Neutrophil (primary cell): ENCODE measurements at regions not wholly inside any gene's neighbourhood (a gene's known extent, or its start where the extent isn't known, plus 50 kb on each side); places are given as distances from the start of the nearest gene placed in this dataset.

Experiments used
- H3K27ac ChIP-seq: fragments of 200-600 bp; sonication (generic); 2 replicates; pipeline ENCODE4 v1.5.1; 2016; ENCODE audit warnings: mild to moderate bottlenecking, moderate library complexity
- H3K27me3 ChIP-seq: fragments of 200-600 bp; sonication (generic); 2 replicates; pipeline ENCODE4 v1.6.0; 2016; ENCODE audit warnings: mild to moderate bottlenecking
- H3K36me3 ChIP-seq: fragments of 200-600 bp; sonication (generic); 2 replicates; pipeline ENCODE4 v1.5.1; 2017
- H3K4me1 ChIP-seq, 2 experiments: fragments of 200-600 bp in 1 of 2; sonication (generic) in 1 of 2; 1 replicate in 1 of 2; 2 replicates in 1 of 2; pipeline versions ENCODE4 v1.5.1 to v1.6.1; 2013 to 2016; ENCODE audit warnings: low read depth in 1 of 2, low read length in 1 of 2, mild to moderate bottlenecking in 1 of 2, moderate library complexity in 1 of 2; ENCODE audit not compliant: control insufficient read depth in 1 of 2, insufficient read depth in 1 of 2
- H3K4me3 ChIP-seq, 2 experiments: fragments of 200-600 bp in 1 of 2; sonication (generic) in 1 of 2; 1 replicate in 1 of 2; 2 replicates in 1 of 2; pipeline ENCODE4 v1.5.1; 2013 to 2016; ENCODE audit warnings: low read depth in 1 of 2, low read length in 1 of 2, mild to moderate bottlenecking in 1 of 2, moderate library complexity in 1 of 2
- H3K9me3 ChIP-seq: fragments of 200-600 bp; sonication (generic); 2 replicates; pipeline ENCODE4 v1.5.1; 2016
- CTCF ChIP-seq: fragments of 200-600 bp; sonication (generic); IDR thresholded peaks from 2 replicates; pipeline ENCODE4 v1.5.1; 2016; ENCODE audit warnings: antibody characterized with exemption

GRCh38 chr18:39225373-39225772 lies 1659.8 kb upstream of the CELF4 start:
- Histone ChIP-seq H3K4me1 (no peaks in the 10 kb centered on the region), H3K4me3 (no peak overlapping the region), H3K27me3 (no peaks in the 10 kb centered on the region), H3K36me3 (no peaks in the 10 kb centered on the region), H3K27ac (no peak overlapping the region), H3K9me3 (no peaks in the 10 kb centered on the region)
- no peak for TF ChIP-seq CTCF

GRCh38 chr18:39223283-39223682 lies 1657.7 kb upstream of the CELF4 start:
- Histone ChIP-seq H3K27ac (no peak overlapping the region), H3K4me1 (no peaks in the 10 kb centered on the region), H3K36me3 (no peaks in the 10 kb centered on the region), H3K9me3 (no peaks in the 10 kb centered on the region), H3K4me3 (no peak overlapping the region), H3K27me3 (no peaks in the 10 kb centered on the region)
- TF ChIP-seq CTCF, result no peak

- Histone ChIP-seq H3K9me3 (no peaks in the 10 kb centered on the region), H3K27ac (no peak overlapping the region), H3K4me3 (no peak overlapping the region), H3K4me1 (no peaks in the 10 kb centered on the region), H3K27me3 (no peaks in the 10 kb centered on the region), H3K36me3 (no peaks in the 10 kb centered on the region)
- no peak for TF ChIP-seq CTCF
These were observed 1650.3 kb upstream of the CELF4 start for GRCh38 chr18:39215920-39216319.

- no peak for TF ChIP-seq CTCF
- H3K27me3 ChIP-seq, result no peaks in the 10 kb centered on the region
These were observed 1645.9 kb upstream of the CELF4 start for GRCh38 chr18:39211461-39211860.

GRCh38 chr18:39209173-39209572 lies 1643.6 kb upstream of the CELF4 start:
- no peaks in the 10 kb centered on the region for H3K9me3 ChIP-seq
- H3K27me3 ChIP-seq, result no peaks in the 10 kb centered on the region
- TF ChIP-seq CTCF, result no peak
- no peaks in the 10 kb centered on the region for H3K4me1 ChIP-seq
- H3K36me3 ChIP-seq, result no peaks in the 10 kb centered on the region
- H3K27ac ChIP-seq, result no peak overlapping the region
- no peak overlapping the region for H3K4me3 ChIP-seq

More at GRCh38 chr18:39211461-39211860, 1645.9 kb upstream of the CELF4 start:
- Histone ChIP-seq H3K27ac (no peak overlapping the region), H3K9me3 (no peaks in the 10 kb centered on the region), H3K36me3 (no peaks in the 10 kb centered on the region), H3K4me1 (no peaks in the 10 kb centered on the region), H3K4me3 (no peak overlapping the region)

GRCh38 chr18:39208729-39209128 lies 1643.1 kb upstream of the CELF4 start:
- H3K4me3 ChIP-seq, result no peak overlapping the region
- H3K4me1 ChIP-seq, result no peaks in the 10 kb centered on the region
- H3K9me3 ChIP-seq, result no peaks in the 10 kb centered on the region
- no peaks in the 10 kb centered on the region for H3K36me3 ChIP-seq
- H3K27me3 ChIP-seq, result no peaks in the 10 kb centered on the region
- no peak overlapping the region for H3K27ac ChIP-seq
- TF ChIP-seq CTCF, result no peak
